GM18861 (cell line): ENCODE measurements at regions not wholly inside any gene's neighbourhood (a gene's known extent, or its start where the extent isn't known, plus 50 kb on each side); places are given as distances from the start of the nearest gene placed in this dataset.
"Not testable (repeated sequence)": the region's sequence is repeated elsewhere in the genome, so short reads cannot be mapped to it uniquely, and the experiment has no call there.

Source experiments
- ATAC-seq: cut with Tn5 transposase; IDR thresholded peaks from one replicate; pipeline ENCODE4 v1.9.1; 2021; ENCODE audit not compliant: unreplicated experiment

GRCh38 chr6:82573254-82573972 is 209.8 kb downstream of the TPBG start:
- ATAC-seq: no peak

- no peak for ATAC-seq
Observed at GRCh38 chr6:82576284-82576683, 212.7 kb downstream of the TPBG start.

GRCh38 chr6:82584194-82584695 is 220.6 kb downstream of the TPBG start:
- no peak for ATAC-seq

- ATAC-seq: no peak
Observed at GRCh38 chr6:82584856-82585255, 221.2 kb downstream of the TPBG start.

- no peak for ATAC-seq
Observed at GRCh38 chr6:82588020-82588419, 224.4 kb downstream of the TPBG start.

GRCh38 chr6:82588859-82589412 is 225.3 kb downstream of the TPBG start:
- ATAC-seq: no peak

- ATAC-seq: no peak
Observed at GRCh38 chr6:82589509-82590206, 226.0 kb downstream of the TPBG start.

- ATAC-seq: no peak
Observed at GRCh38 chr6:82597201-82597600, 233.6 kb downstream of the TPBG start.

- ATAC-seq: no peak
Observed at GRCh38 chr6:82602776-82603175, 239.2 kb downstream of the TPBG start.

- no peak for ATAC-seq
Observed at GRCh38 chr6:82603871-82604270, 240.3 kb downstream of the TPBG start.

- ATAC-seq: no peak
Observed at GRCh38 chr6:82607998-82608725, 244.5 kb downstream of the TPBG start.

- no peak for ATAC-seq
Observed at GRCh38 chr6:82608781-82609180, 245.2 kb downstream of the TPBG start.

GRCh38 chr6:82611751-82612150 is 248.1 kb downstream of the TPBG start:
- no peak for ATAC-seq

- ATAC-seq: no peak
Observed at GRCh38 chr6:82612475-82613039, 248.9 kb downstream of the TPBG start.

GRCh38 chr6:82614518-82614917 is 250.9 kb downstream of the TPBG start:
- ATAC-seq: no peak

- ATAC-seq: no peak
Observed at GRCh38 chr6:82616386-82617028, 252.9 kb downstream of the TPBG start.

- no peak for ATAC-seq
Observed at GRCh38 chr6:82617648-82618047, 254.0 kb downstream of the TPBG start.

- no peak for ATAC-seq
Observed at GRCh38 chr6:82619573-82619972, 256.0 kb downstream of the TPBG start.

GRCh38 chr6:82622461-82622860 is 258.8 kb downstream of the TPBG start:
- ATAC-seq: no peak

- ATAC-seq: no peak
Observed at GRCh38 chr6:82624251-82624650, 260.6 kb downstream of the TPBG start.

- ATAC-seq: not testable (repeated sequence)
Observed at GRCh38 chr6:82626946-82627345, 263.3 kb downstream of the TPBG start.
